Kidney (tissue), 13 donors: ENCODE measurements at regions not wholly inside any gene's neighbourhood (a gene's known extent, or its start where the extent isn't known, plus 50 kb on each side); places are given as distances from the start of the nearest gene placed in this dataset.
A peak's percentile ranks its signal among the peaks of the same experiment; 100 is the strongest.

Source experiments
- DNase-seq, 5 donors: peaks; one replicate each; pipeline ENCODE4 v3.0.0-alpha.2; 2013 to 2020
- FAIRE-seq: peaks from 2 replicates; lab custom pipeline; 2012; peaks lifted over from hg19 to GRCh38; lab: Jason Lieb, UNC
- H3K27ac ChIP-seq, 2 donors: one replicate each; pipeline ENCODE4 v1.7.0; 2013; ENCODE audit warnings: low read depth in 2 of 2, low read length in 2 of 2, inconsistent platforms in 1 of 2
- H3K27me3 ChIP-seq: one replicate; pipeline ENCODE4 v1.7.1; 2013; ENCODE audit warnings: low read length, inconsistent platforms; ENCODE audit not compliant: control insufficient read depth, insufficient read depth
- H3K36me3 ChIP-seq, 3 donors: one replicate each; pipeline versions ENCODE4 v1.7.0 to v1.7.1; 2013; ENCODE audit warnings: low read length in 3 of 3, control low read depth in 1 of 3, inconsistent platforms in 1 of 3; ENCODE audit not compliant: insufficient read depth in 3 of 3, control insufficient read depth in 2 of 3
- H3K4me1 ChIP-seq, 3 donors: one replicate each; pipeline versions ENCODE4 v1.7.0 to v1.7.1; 2013; ENCODE audit warnings: low read length in 3 of 3, inconsistent platforms in 1 of 3, low read depth in 1 of 3; ENCODE audit not compliant: control insufficient read depth in 2 of 3, insufficient read depth in 2 of 3
- H3K4me3 ChIP-seq, 3 donors: one replicate each; pipeline versions ENCODE4 v1.7.0 to v1.8.1; 2013; ENCODE audit warnings: low read length in 3 of 3, control low read depth in 1 of 3, inconsistent platforms in 1 of 3
- H3K9ac ChIP-seq, 3 donors: one replicate each; pipeline versions ENCODE4 v1.7.0 to v1.7.1; 2013; ENCODE audit warnings: low read length in 3 of 3, control low read depth in 1 of 3, inconsistent platforms in 1 of 3
- H3K9me3 ChIP-seq, 3 donors: one replicate each; pipeline versions ENCODE4 v1.7.0 to v1.7.1; 2013; ENCODE audit warnings: low read length in 3 of 3, control low read depth in 1 of 3, inconsistent platforms in 1 of 3; ENCODE audit not compliant: control insufficient read depth in 2 of 3, insufficient read depth in 1 of 3
- intact Hi-C: fragments of 100-400 bp; cut with DNase I; formaldehyde crosslinking; loops from one replicate; pipeline ENCODE4 v1.11.1; 2022
- TF ChIP-seq, protein P1 (sequence below): IDR thresholded peaks from 3 replicates; pipeline ENCODE4 v1.5.1; 2012; ENCODE audit warnings: mild to moderate bottlenecking, moderate library complexity, borderline replicate concordance; ENCODE audit not compliant: insufficient read depth; ENCODE audit errors: extremely low read depth
- donor health status: control.
- donor health status: control.
- donor health status: control.
- donor health status: control.
- donor health status: control.
- donor health status: DM: yes; HTN: yes; CAD: no.
- donor health status: Normal renal cell carcinoma (clear cell type).

DNA sequence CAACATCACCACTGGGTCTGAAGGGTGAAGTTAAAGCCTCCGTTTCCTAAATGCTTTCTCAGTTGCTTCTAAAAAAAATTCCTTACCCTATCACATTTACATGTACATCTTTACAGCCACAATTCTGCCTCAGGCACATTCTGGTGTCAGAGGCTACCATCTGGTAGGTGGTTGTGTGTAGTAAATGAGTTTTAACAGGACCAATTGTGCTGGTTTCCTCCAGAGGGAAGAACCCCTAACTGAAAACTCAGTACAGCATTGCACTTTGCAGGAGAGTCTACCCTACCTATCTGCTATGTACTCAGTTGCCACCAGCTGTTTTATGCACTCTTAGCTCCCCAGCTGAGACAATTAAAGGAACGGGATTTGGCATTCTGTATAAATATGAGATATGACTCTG is 1576.5 kb downstream of the PCDH9 start:
- Histone ChIP-seq H3K9ac (no peak overlapping the region), H3K4me1 (no peaks in the 10 kb centered on the region), H3K36me3 (no peaks in the 10 kb centered on the region), H3K4me3 (no peak overlapping the region), H3K9me3 (no peaks in the 10 kb centered on the region), H3K27ac (no peak overlapping the region), H3K27me3 (no peaks in the 10 kb centered on the region)
- no peak for DNase-seq
- intact Hi-C loops, result no loop called here
- TF ChIP-seq, protein P1, sequence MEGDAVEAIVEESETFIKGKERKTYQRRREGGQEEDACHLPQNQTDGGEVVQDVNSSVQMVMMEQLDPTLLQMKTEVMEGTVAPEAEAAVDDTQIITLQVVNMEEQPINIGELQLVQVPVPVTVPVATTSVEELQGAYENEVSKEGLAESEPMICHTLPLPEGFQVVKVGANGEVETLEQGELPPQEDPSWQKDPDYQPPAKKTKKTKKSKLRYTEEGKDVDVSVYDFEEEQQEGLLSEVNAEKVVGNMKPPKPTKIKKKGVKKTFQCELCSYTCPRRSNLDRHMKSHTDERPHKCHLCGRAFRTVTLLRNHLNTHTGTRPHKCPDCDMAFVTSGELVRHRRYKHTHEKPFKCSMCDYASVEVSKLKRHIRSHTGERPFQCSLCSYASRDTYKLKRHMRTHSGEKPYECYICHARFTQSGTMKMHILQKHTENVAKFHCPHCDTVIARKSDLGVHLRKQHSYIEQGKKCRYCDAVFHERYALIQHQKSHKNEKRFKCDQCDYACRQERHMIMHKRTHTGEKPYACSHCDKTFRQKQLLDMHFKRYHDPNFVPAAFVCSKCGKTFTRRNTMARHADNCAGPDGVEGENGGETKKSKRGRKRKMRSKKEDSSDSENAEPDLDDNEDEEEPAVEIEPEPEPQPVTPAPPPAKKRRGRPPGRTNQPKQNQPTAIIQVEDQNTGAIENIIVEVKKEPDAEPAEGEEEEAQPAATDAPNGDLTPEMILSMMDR, result no peak
- no peak for FAIRE-seq

DNA sequence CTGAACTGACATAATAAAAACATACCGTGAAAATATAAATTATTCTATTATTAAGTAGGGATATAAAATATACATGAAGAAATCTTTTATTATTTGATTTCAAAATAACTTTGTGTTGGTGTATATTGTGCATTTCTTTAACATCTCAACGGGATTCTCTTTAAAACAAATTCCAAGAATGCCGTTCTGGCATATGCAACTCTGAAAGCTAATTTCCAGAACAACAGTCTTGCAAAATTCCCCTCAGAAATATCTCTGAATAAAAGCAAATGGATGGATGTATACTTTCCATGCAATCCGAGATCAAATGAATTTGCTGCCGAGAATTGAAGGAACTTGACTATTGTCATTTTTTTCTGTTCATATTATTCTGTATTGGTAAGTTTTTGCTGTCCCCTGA is 1579.8 kb downstream of the PCDH9 start:
- no peak for DNase-seq
- TF ChIP-seq, protein P1, result no peak
- intact Hi-C loops, result no loop called here
- Histone ChIP-seq H3K9ac (no peak overlapping the region), H3K27ac (no peak overlapping the region), H3K4me1 (no peaks in the 10 kb centered on the region), H3K9me3 (no peaks in the 10 kb centered on the region), H3K27me3 (no peaks in the 10 kb centered on the region), H3K4me3 (no peak overlapping the region), H3K36me3 (no peaks in the 10 kb centered on the region)
- peak; percentile 6 for FAIRE-seq

- DNase-seq, result no peak
- TF ChIP-seq, protein P1, result no peak
These were observed 1587.1 kb downstream of the PCDH9 start for GRCh38 chr13:65642996-65643395.

DNA sequence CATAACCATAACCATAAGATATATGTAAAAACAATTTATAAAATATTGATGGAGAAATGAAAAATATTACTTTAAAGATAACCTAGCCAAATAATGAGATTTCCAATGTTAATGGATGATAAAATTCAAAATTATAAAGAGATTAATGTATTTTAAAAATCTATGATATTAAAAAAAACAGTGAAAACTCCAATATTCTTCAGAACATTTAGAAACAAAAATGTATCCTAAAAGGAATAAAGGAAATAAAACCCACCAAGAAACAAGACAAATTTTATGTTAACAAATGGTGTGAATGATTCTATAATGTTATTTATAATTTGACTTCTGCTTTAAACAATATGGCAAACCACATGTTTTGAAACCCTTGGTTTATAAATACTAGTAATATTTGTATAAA is 1587.8 kb downstream of the PCDH9 start:
- H3K27me3 ChIP-seq, result no peaks in the 10 kb centered on the region
- TF ChIP-seq, protein P1, result no peak
- no peak overlapping the region for H3K27ac ChIP-seq
- no peak overlapping the region for H3K4me3 ChIP-seq
- no peaks in the 10 kb centered on the region for H3K36me3 ChIP-seq
- no peaks in the 10 kb centered on the region for H3K9me3 ChIP-seq
- no peak overlapping the region for H3K9ac ChIP-seq
- no peaks in the 10 kb centered on the region for H3K4me1 ChIP-seq
- FAIRE-seq (peak; percentile 94), DNase-seq (no peak)
- intact Hi-C loops, result no loop called here

More at GRCh38 chr13:65642996-65643395, 1587.1 kb downstream of the PCDH9 start:
- H3K4me3 ChIP-seq, result no peak overlapping the region
- no peak for FAIRE-seq
- H3K9ac ChIP-seq, result no peak overlapping the region
- no peak overlapping the region for H3K27ac ChIP-seq
- no peaks in the 10 kb centered on the region for H3K4me1 ChIP-seq
- intact Hi-C loops, result no loop called here
- H3K36me3 ChIP-seq, result no peaks in the 10 kb centered on the region
- no peaks in the 10 kb centered on the region for H3K9me3 ChIP-seq
- H3K27me3 ChIP-seq, result no peaks in the 10 kb centered on the region
